ENCODE measurements at regions not wholly inside any gene's neighbourhood (a gene's known extent, or its start where the extent isn't known, plus 50 kb on each side); places are given as distances from the start of the nearest gene placed in this dataset.
"Not testable (repeated sequence)": the region's sequence is repeated elsewhere in the genome, so short reads cannot be mapped to it uniquely, and the experiment has no call there.

GRCh38 chr17:31798205-31798724, 60.8 kb downstream of the COPRS start:
- no peak for DNase-seq

- not testable (repeated sequence) for DNase-seq
Measured at GRCh38 chr17:31795941-31796340, 63.1 kb downstream of the COPRS start.

DNA sequence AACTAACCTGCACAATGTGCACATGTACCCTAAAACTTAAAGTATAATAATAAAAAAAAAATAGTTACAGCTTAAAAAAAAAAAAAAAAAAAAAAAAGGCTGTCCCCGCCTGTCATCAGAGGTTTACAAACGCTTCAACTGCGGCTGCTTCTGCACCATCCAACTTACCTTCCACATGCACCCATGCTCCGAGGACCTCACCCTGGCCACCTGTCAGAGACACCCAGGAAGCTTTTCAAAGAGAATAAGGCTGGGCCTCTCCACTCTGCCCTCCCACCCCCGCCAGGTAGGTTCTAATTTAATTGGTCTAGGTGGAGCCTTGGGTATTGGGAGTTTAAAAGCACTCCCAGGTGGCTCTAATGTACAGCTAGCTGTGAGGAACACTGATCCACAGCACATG, 64.9 kb downstream of the COPRS start:
- no peak for DNase-seq

DNA sequence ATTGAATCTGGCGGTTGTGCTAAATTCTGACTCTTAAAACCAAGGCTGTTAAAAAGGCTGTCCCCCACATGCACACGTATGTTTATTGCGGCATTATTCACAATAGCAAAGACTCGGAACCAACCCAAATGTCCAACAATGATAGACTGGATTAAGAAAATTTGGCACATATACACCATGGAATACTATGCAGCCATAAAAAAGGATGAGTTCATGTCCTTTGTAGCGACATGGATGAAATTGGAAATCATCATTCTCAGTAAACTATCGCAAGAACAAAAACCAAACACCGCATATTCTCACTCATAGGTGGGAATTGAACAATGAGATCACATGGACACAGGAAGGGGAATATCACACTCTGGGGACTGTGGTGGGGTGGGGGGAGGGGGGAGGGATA, 65.4 kb downstream of the COPRS start:
- DNase-seq = not testable (repeated sequence)

DNA sequence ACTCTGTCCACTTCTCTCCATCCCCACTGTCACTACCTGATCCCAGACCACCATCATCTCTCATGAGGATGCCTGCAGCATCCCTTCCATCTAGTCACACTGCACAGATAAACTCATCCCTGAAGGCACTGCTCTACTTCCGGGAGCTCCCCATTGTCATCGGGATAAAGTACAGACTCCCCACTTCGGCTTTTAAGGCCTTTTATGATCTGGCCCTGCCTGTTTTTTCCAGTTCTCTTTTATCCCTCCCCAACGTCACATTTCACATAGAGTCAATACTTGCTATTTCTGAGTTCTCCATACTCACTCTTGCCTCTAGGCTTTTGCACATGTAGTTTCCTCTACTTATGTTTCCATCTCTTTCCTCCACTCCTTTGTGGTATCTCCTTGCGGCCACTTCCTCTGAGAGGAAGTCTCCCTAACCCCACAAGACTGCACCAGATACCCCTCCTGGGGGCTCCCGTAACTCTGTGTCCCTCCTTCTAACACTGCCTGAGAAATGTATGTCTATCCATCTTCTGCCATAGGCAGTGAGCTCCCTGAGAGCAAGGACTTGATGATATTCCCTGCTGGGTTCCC, 66.9 kb downstream of the COPRS start:
- no peak for DNase-seq

GRCh38 chr17:31789707-31790505, 69.1 kb downstream of the COPRS start:
- no peak for DNase-seq

GRCh38 chr17:31788956-31789355, 70.1 kb downstream of the COPRS start:
- DNase-seq = no peak

- DNase-seq = no peak
Measured at GRCh38 chr17:31788571-31788946, 70.5 kb downstream of the COPRS start.

DNA sequence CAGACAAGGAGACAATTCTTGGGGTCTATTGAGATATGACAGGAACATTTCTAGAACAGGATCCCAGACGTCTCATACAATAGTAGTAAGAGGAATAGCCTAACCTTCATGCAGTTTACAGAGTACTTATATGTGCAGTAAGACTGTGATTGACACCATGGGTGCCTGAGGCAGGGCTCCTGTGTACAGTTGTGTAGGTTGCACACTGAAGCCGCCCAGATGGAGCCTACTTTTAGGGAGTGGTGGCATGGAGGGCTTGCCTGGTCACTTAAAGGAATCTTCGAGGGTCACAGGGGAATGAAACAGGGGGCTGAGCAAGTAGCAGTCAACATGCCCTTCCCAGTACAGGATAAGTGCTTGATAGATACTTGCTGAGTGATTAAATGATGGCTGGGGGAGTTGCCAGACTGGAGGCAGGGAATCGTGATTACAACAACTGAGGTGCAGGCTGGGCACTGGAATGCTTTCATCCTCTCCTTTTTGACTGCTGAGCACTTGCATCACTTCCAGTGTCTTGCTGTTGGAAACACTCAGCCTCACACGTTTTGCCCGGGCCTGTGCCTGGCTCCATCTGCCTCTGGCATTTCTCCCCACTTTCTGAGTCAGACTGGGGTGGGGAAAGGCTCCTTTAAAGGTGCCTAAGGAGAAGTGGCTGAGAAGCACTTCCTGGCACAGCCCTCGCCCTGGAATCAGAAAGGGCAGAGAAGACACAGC, 71.0 kb downstream of the COPRS start:
- DNase-seq = no peak

GRCh38 chr17:31786796-31787481, 72.1 kb downstream of the COPRS start:
- no peak for DNase-seq

DNA sequence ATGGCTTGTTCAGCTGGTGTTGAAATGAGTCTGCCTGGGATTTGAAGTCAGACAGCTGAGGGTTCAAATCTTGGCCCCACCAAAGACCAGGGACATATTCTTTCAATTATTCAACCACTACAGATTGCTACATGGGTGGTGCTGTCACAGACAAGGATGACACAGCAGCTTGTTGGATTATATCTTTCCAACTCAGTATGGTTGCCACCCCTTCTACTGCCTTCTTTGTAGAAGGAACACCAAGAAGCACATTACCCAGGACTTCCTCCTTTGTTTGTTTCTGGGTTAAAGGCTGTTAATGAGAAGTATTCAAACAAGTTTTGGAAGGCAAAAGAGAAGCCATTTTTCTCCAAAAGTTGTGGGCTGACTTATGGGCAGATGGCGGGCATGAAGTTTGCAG, 78.6 kb downstream of the COPRS start:
- DNase-seq = no peak

DNA sequence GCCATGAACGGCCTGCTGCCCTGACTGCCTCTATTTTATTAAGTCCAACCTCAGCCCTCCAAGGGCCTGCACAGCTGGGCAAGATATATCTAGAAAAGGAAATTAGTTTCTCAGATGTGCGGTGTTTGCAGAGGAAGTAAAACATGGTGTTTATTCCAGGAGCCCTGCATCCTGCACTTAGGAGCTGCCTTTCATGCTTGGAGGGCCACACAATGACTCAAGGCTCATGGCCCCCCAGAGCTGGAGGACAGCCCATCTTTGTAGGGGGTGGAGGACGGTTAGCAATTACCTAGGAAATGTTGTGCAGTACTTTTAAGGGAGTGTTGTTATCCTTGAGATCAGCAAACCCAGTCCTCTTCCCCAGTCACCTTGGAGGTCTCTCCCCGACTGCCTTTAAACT, 80.5 kb downstream of the COPRS start:
- no peak for DNase-seq

DNA sequence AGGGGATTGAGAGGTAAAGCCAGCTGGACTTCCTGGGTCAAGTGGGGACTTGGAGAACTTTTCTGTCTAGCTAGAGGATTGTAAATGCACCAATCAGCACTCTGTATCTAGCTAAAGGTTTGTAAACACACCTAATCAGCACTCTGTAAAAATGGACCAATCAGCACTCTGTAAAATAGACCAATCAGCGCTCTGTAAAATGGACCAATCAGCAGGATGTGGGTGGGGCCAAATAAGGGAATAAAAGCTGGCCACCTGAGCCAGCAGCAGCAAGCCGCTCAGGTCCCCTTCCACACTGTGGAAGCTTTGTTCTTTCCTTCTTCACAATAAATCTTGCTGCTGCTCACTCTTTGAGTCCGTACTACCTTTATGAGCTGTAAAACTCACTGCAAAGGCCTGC, 87.7 kb downstream of the COPRS start:
- not testable (repeated sequence) for DNase-seq

DNA sequence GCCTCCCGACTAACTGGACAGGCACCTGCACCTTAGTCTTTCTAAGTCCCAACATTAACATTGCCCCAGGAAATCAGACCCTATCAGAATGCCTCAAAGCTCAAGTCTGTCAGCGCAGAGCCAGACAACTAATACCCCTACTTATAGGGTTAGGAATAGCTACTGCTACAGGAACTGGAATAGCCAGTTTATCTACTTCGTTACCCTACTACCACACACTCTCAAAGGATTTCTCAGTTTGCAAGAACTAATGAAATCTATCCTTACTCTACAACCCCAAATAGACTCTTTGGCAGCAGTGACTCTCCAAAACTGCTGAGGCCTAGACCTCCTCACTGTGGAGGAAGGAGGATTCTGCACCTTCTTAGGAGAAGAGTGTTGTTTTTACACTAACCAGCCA, 88.5 kb downstream of the COPRS start:
- DNase-seq = not testable (repeated sequence)

DNA sequence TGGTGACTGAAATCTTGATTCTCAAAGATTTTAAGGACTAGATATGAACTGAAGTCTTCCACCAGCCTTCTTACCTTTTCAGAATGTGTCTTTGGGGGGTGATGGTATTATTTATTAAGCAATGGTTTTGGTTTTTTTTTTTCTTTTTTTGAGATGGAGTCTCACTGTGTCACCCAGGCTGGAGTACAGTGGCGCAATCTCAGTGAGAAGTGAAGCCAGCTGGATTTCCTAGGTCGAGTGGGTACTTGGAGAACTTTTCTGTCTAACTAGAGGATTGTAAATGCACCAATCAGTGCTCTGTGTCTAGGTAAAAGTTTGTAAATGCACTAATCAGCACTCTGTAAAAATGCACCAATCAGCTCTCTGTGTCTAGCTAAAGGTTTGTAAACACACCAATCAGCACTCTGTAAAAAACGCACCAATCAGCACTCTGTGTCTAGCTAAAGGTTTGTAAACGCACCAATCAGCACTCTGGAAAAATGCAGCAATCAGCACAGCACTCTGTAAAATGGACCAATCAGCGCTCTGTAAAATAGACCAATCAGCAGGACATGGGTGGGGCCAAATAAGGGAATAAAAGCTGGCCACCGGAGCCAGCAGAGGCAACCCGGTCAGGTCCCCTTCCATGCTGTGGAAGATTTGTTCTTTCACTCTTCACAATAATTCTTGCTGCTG, 97.1 kb downstream of the COPRS start:
- not testable (repeated sequence) for DNase-seq

GRCh38 chr17:31758646-31759045, 100.4 kb downstream of the COPRS start:
- DNase-seq = no peak

GRCh38 chr17:31757097-31757496, 101.9 kb downstream of the COPRS start:
- no peak for DNase-seq

DNA sequence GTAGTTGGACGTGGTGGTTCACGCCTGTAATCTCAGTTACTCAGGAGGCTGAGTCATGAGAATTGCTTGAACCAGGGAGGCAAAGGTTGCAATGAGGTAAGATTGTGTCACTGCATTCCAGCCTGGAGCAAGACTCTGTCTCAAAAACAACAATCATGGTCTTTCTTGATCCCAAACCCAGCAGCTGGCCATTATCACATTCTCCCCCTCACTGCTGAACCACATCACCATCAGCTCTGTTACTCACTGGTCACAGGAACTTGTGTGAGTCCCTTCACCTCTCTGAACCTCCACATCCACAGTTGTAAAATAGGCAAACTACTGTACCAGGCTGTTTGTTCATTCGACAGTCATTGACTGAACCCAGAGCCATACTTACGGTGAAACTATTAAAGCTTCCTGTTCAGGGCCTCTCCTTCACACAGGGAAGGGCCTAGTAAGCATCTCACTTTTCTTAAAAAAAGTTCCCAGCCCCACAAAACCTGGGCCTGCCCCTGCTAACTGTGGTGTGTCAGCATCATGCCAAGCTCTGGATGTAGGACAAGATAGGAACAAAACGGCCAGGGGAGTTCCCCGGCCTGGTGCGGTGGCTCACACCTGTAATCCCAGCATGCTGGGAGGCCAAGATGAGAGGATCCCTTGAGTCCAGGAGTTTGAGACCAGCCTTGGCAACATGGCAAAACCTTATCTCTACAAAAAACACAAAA, 104.7 kb downstream of the COPRS start:
- no peak for DNase-seq

DNA sequence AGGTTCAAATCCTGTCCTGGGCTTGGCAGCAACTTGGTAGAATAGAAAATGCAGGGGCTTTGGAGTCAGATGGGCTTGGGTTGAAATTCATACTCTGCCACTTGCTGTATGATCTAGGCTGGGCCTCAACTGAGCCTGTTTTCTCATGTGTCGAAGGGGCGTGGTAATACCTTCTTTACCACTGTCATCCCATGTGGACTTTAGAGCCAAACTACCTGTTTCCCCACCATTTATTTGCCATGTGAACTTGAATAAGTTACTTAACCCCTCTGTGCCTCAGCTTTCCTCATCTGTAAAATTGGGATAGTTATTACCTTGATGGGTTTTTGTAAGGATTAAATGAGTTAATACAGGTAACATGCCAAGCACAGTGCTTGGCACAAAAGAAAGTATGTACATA, 106.0 kb downstream of the COPRS start:
- no peak for DNase-seq

DNA sequence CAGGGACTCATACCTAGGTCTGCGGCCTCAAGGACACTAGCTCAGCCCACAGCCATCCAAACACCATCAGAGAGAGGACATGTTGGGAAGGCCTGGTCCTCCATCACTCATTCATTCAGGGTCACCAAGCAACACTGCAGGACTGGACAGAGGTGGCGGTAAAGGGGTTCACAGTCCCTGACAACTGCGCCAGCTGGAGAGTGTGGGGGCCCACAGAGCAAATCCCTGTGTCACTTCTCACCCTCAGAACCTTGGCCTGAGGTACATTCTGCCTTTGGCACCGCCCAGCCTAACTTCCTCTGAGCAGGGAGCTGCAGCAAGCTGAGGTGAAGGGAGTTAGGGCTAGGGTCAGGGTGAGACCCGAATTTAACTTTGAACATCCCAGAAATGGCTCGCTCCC, 106.5 kb downstream of the COPRS start:
- no peak for DNase-seq

DNA sequence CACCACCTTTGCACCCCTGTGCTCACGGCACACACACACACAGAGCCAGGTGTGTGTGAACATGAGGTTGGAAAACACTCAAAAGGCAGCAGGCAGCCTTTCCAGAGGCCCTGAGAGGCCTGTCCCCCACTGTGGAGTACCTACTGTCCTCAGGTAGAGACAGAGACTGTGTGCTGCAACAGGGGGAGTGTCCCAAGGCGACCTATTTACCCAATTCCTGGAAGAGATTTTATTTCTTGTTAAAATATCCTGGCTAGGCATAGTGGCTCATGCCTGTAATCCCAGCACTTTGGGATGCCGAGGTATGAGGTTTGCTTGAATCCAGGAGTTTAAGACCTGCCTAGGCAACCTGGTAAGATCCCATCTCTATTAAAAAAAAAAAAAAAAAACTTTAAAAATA, 108.5 kb downstream of the COPRS start:
- no peak for DNase-seq

DNA sequence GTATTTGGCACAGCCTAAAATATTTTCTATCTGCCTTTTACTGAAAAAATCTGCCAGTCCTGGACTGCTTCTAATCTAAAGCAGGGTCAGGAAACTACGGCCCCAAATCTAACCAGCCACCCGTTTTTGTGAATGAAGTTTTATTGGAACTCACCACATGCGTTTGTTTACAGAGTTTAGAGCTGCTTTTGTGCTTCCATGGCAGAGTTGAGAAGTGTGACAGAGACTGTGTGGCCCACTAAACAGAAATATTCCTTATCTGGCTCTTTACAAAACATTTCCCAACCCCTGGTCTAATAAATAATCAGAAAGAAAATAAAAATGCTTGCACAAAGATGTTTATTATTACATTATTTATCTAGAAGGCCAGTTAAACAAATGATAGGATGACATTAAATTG, 110.2 kb downstream of the COPRS start:
- no peak for DNase-seq

Measured in stimulated activated CD4-positive, alpha-beta T cell treated with anti-CD3 and anti-CD28 coated beads, Interleukin-1b, Interleukin-23, amount 100 ng/mL, for 48 hours (primary cell).